HCT116 (cell line): ENCODE measurements at regions not wholly inside any gene's neighbourhood (a gene's known extent, or its start where the extent isn't known, plus 50 kb on each side); places are given as distances from the start of the nearest gene placed in this dataset.

Experiments
- CTCF ChIP-seq, 3 experiments: fragments of 200-600 bp in 1 of 3; sonication (generic) in 1 of 3; IDR thresholded peaks in 2 of 3; conservative IDR thresholded peaks in 1 of 3; 2 replicates each; pipeline ENCODE4 v1.5.1; 2012 to 2017; ENCODE audit warnings: low read depth in 2 of 3, low read length in 2 of 3, antibody characterized with exemption in 1 of 3, borderline replicate concordance in 1 of 3, control low read depth in 1 of 3, mild to moderate bottlenecking in 1 of 3, mixed read lengths in 1 of 3, mixed run types in 1 of 3, moderate library complexity in 1 of 3; ENCODE audit not compliant: insufficient read depth in 1 of 3
- POLR2A ChIP-seq: IDR thresholded peaks from 2 replicates; pipeline ENCODE4 v1.7.0; 2011; ENCODE audit warnings: borderline replicate concordance; ENCODE audit not compliant: insufficient read depth, insufficient read length; ENCODE audit errors: extremely low read depth

- TF ChIP-seq CTCF (IDR thresholded peaks at IDR 0.05 in 2 of 3, conservative IDR thresholded peaks at IDR 0.05 in 1 of 3; ENCODE audit: borderline replicate concordance in 1 of 3, insufficient read depth in 1 of 3, low read depth in 2 of 3, low read length in 2 of 3) (no peak), POLR2A (no peak)
Observed at GRCh38 chr2:215667585-215668377, 231.9 kb upstream of the FN1 start.
